Stimulated activated naive CD8-positive, alpha-beta T cell treated with anti-CD3 and anti-CD28 coated beads, Interleukin-15, Interleukin-2, amounts not matched to agents 100 U/mL and 50 U/mL, for 24 hours (primary cell): ENCODE measurements at regions not wholly inside any gene's neighbourhood (a gene's known extent, or its start where the extent isn't known, plus 50 kb on each side); places are given as distances from the start of the nearest gene placed in this dataset.
"Not testable (repeated sequence)": the region's sequence is repeated elsewhere in the genome, so short reads cannot be mapped to it uniquely, and the experiment has no call there.

Experiments used
- ATAC-seq: fragments of 150-1000 bp; cut with Tn5 transposase; one replicate; pipeline ENCODE4 v1.10.0; 2021
- DNase-seq: peaks from one replicate; pipeline ENCODE4 v3.0.0; 2021

- DNase-seq (no peak), ATAC-seq (no peak)
Measured at GRCh38 chr20:51923633-51924032, 121.3 kb upstream of the SALL4 start.

- not testable (repeated sequence) for ATAC-seq, DNase-seq
Measured at GRCh38 chr20:51922812-51923211, 120.5 kb upstream of the SALL4 start.

GRCh38 chr20:51918561-51918960 is 116.2 kb upstream of the SALL4 start:
- no peak for ATAC-seq
- no peak for DNase-seq

- no peak for ATAC-seq
Measured at GRCh38 chr20:51917886-51918535, 115.7 kb upstream of the SALL4 start.

GRCh38 chr20:51916244-51916643 is 113.9 kb upstream of the SALL4 start:
- ATAC-seq (no peak), DNase-seq (no peak)

More at GRCh38 chr20:51917886-51918535, 115.7 kb upstream of the SALL4 start:
- DNase-seq: no peak

- ATAC-seq: no peak
- no peak for DNase-seq
Measured at GRCh38 chr20:51914758-51915157, 112.4 kb upstream of the SALL4 start.

- DNase-seq (no peak), ATAC-seq (no peak)
Measured at GRCh38 chr20:51910321-51911050, 108.2 kb upstream of the SALL4 start.

- no peak for ATAC-seq
Measured at GRCh38 chr20:51906679-51907078, 104.4 kb upstream of the SALL4 start.

GRCh38 chr20:51906049-51906448 is 103.7 kb upstream of the SALL4 start:
- ATAC-seq (no peak), DNase-seq (no peak)

More at GRCh38 chr20:51906679-51907078, 104.4 kb upstream of the SALL4 start:
- no peak for DNase-seq

- ATAC-seq: no peak
- no peak for DNase-seq
Measured at GRCh38 chr20:51902933-51903332, 100.6 kb upstream of the SALL4 start.

GRCh38 chr20:51900443-51900842 is 98.1 kb upstream of the SALL4 start:
- no peak for DNase-seq
- ATAC-seq: no peak

GRCh38 chr20:51899674-51900073 is 97.4 kb upstream of the SALL4 start:
- ATAC-seq: no peak
- DNase-seq: no peak

- ATAC-seq (no peak), DNase-seq (no peak)
Measured at GRCh38 chr20:51898788-51899187, 96.5 kb upstream of the SALL4 start.

- DNase-seq: no peak
- ATAC-seq: no peak
Measured at GRCh38 chr20:51894619-51895018, 92.3 kb upstream of the SALL4 start.

GRCh38 chr20:51894201-51894600 is 91.9 kb upstream of the SALL4 start:
- DNase-seq (no peak), ATAC-seq (no peak)

GRCh38 chr20:51893723-51894122 is 91.4 kb upstream of the SALL4 start:
- no peak for ATAC-seq
- DNase-seq: no peak

- DNase-seq (no peak), ATAC-seq (no peak)
Measured at GRCh38 chr20:51890003-51890402, 87.7 kb upstream of the SALL4 start.

- DNase-seq: no peak
- no peak for ATAC-seq
Measured at GRCh38 chr20:51889466-51889865, 87.1 kb upstream of the SALL4 start.

- DNase-seq (no peak), ATAC-seq (no peak)
Measured at GRCh38 chr20:51888291-51888690, 86.0 kb upstream of the SALL4 start.

- DNase-seq (no peak), ATAC-seq (no peak)
Measured at GRCh38 chr20:51886891-51887608, 84.7 kb upstream of the SALL4 start.

- ATAC-seq: no peak
- DNase-seq: no peak
Measured at GRCh38 chr20:51886341-51886740, 84.0 kb upstream of the SALL4 start.

- ATAC-seq: no peak
- no peak for DNase-seq
Measured at GRCh38 chr20:51884561-51884960, 82.2 kb upstream of the SALL4 start.

- ATAC-seq (no peak), DNase-seq (no peak)
Measured at GRCh38 chr20:51880188-51880587, 77.9 kb upstream of the SALL4 start.
